ENCODE measurements at regions not wholly inside any gene's neighbourhood (a gene's known extent, or its start where the extent isn't known, plus 50 kb on each side); places are given as distances from the start of the nearest gene placed in this dataset.
"Not testable (repeated sequence)": the region's sequence is repeated elsewhere in the genome, so short reads cannot be mapped to it uniquely, and the experiment has no call there.

DNA sequence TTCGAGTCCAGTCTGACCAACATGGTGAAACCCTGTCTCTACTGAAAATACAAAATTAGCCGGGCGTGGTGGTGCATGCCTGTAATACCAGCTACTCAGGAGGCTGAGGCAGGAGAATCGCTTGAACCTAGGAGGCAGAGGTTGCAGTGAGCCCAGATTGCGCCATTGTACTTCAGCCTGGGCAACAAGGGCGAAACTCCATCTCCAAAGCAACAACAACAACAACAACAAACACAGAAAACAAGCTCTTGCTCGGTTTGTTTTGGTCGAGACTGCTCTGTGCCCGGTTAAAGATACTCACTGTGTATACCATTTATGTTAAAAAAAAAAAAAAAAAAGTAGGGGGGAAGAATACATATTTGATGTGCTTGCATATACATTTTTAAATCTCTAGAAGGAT, 406.1 kb upstream of the PMFBP1 start:
- TF ChIP-seq, protein P1, sequence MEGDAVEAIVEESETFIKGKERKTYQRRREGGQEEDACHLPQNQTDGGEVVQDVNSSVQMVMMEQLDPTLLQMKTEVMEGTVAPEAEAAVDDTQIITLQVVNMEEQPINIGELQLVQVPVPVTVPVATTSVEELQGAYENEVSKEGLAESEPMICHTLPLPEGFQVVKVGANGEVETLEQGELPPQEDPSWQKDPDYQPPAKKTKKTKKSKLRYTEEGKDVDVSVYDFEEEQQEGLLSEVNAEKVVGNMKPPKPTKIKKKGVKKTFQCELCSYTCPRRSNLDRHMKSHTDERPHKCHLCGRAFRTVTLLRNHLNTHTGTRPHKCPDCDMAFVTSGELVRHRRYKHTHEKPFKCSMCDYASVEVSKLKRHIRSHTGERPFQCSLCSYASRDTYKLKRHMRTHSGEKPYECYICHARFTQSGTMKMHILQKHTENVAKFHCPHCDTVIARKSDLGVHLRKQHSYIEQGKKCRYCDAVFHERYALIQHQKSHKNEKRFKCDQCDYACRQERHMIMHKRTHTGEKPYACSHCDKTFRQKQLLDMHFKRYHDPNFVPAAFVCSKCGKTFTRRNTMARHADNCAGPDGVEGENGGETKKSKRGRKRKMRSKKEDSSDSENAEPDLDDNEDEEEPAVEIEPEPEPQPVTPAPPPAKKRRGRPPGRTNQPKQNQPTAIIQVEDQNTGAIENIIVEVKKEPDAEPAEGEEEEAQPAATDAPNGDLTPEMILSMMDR (IDR thresholded peaks at IDR 0.05) = not testable (repeated sequence)
- TF ChIP-seq POLR2AphosphoS5, POLR2A (IDR thresholded peaks at IDR 0.05): not testable (repeated sequence)
